Umbilical cord (tissue), 1 donor: ENCODE measurements at regions not wholly inside any gene's neighbourhood (a gene's known extent, or its start where the extent isn't known, plus 50 kb on each side); places are given as distances from the start of the nearest gene placed in this dataset.
"Not testable (repeated sequence)": the region's sequence is repeated elsewhere in the genome, so short reads cannot be mapped to it uniquely, and the experiment has no call there.

Experiments used
- DNase-seq: peaks from one replicate; pipeline ENCODE4 v3.0.0-alpha.2; 2015; ENCODE audit warnings: low spot score

DNA sequence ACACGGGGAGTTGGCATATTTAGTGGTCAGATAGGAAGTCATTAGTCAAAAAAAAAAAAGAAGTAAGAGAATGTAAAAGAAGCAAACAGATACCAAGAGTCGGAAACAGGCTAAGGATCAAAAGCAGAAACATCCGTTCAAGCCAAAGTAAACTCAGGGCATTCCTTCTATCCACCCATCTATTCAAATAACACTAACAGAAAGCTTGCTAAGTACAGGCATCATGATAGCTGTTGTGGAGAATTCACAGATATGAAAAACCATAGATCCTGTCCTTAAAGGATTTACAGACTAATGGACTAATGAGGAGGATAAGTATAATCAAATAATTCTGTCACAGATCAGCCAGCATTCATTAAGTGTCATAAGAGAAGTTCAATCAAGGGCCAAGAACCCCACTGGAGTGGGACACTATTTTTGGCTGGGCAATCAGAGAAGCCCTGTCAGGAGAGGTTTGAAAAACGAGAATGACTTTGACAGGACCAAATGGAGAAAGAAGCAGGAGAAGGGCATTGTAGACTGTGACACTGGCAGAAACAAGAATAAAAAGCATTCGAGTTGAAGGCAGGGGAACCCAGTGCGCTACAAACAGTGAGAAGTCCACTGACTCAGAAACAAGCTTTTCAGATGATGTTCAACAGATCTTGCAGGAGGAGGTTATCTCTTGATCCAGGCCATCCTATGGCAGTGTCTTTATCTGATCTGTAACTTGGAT is 154.2 kb upstream of the TSLP start:
- DNase-seq = peak; percentile 36

DNA sequence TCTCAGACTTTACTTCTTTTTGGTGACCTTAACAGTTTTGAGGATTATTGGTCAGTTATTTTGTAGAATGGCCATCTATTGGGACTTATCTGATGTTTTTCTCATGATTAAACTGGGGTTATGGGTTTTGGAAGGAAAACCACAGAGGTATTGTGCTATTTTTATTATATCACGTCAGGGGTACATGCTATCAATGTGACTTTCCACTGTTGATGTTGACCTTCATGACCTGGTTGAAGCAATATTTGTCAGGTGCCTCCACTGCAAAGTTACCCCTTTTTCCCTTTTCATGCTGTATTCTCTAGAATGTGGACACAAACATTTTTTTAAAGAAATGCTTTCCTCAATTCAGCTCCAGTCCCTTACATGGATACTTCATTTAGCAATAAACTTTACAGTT is 152.8 kb upstream of the TSLP start:
- no peak for DNase-seq

DNA sequence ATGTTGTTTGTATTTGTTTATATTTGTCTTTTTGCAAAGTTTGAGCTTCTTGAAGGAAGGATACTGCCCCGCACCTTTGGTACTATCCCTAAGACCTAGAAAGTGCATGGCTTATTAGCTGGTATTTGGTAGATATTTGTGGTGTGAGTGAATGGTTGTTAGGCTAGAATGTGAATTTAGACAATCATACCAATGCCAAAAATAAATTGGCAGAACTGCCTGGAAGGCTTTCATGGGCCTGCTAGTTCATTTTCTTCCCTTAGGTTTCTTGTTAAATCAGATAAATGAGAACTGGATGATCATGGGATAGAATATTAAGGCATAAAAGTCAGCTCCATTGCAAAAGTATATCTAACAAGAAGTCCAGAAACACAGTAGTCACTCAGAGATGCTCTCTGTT is 147.5 kb upstream of the TSLP start:
- DNase-seq = no peak

DNA sequence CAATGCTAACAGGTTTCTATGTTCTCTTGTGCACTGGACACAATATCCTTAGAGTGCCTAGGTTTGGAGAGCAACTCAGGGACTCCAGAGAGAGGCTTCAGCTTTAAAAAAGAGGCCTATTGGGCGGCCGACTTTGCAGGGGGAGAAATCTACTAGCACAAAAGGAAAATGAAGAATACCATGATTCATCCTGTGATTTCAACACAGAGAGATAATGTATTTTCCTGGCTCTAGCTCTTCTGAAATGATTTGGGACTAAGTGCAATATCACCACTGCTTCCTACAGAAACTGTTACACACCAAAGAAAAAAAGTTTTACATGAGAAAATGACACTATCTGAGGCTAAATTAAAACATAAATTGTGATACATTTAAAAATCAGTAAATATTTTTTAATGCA is 146.1 kb upstream of the TSLP start:
- DNase-seq = peak; percentile 5

- no peak for DNase-seq
Observed at GRCh38 chr5:110925916-110926315, 145.6 kb upstream of the TSLP start.

- DNase-seq = no peak
Observed at GRCh38 chr5:110932755-110933488, 138.6 kb upstream of the TSLP start.

- DNase-seq = no peak
Observed at GRCh38 chr5:110940136-110940535, 131.4 kb upstream of the TSLP start.

GRCh38 chr5:110945874-110946436 is 125.6 kb upstream of the TSLP start:
- DNase-seq = no peak

- no peak for DNase-seq
Observed at GRCh38 chr5:110951373-110951791, 120.1 kb upstream of the TSLP start.

DNA sequence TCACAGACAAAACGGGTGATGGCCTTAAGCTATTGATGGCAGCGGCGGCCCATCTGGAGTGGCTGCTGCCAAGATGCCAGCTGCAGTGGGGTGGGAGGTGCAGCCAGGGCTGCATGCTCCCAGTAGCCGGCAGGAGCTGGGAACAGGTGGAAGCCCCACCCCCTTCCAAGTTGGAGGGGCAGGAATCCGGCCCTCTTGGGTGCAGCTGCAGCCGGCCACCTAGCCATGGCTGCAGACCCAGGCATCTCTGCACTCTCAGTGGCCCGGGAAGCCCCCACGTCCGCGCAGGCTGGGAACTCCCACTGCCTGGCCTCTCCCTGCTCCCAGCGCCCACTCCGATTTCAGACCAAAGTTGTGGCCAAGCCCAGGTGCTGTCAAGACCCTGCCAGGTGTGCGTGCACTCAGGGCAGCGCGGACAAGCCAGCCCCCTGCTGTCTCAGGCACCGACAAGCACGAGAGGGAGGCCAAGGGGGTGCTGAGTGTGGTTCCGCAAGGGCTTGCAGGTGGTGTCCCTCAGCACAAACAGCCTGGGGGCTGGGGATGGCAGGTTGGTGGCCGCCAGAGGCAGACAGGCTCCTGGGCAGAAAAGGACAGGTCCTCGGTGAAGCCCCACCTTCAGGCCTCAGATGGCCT is 115.1 kb upstream of the TSLP start:
- no peak for DNase-seq

DNA sequence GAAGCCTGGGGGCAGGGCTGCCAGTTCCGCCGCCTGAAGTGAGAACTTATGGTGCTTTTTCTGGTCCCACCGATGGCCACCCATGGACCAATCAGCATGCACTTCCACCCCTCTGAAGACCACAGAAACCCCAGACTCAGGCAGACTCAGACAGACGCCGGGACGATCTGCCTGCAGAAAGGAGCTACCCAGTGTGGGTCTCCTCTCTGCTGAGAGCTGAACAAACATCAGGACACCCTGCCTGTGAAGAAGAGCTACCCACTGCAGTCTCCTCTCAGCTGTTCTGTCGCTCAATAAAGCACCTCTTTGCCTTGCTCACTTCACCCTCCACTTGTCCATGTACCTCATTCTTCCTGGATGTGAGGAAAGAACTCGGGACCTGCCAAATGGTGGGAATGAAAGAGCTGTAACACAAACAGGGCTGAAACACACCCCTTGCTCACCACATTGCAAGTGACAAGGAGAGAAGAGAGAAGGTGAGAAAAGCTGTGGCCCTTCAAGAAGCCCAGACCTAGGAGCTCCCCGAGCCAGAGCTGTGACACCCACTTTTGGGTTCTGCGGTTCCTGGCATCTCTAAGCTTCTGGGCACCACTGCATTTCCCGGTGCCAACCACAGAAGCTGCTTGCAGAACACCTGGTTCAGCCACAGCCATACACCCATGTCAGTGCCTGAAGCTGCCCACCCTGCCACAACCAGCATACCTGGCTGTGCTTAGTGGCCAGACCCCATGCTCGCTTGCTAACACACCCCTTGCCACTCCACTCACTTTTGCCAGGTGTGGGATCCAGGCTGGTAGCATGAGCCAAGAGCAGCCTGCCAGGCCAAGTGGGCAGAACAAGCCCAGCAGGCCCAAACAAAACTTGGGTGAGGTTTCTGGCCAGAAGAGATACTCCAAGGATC is 114.3 kb upstream of the TSLP start:
- no peak for DNase-seq

- DNase-seq = no peak
Observed at GRCh38 chr5:110957934-110958333, 113.6 kb upstream of the TSLP start.

DNA sequence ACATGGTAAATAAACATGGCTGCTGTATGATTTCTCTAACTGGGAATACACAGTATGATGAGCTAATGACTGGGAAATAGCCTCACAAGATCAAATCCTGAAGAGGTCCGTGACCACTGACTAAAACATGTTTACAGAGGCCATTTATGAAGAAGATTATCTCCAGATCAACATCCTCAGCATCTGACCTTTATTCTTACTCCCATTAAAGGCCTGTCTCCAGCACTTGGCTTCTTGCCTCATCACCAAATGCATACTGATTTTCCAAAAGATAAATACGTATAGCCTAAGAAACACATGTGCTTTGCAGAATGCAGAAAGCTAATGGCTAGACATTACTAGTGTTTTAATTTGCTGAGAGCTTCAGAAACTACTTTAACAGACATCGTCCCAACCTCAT is 108.0 kb upstream of the TSLP start:
- no peak for DNase-seq

DNA sequence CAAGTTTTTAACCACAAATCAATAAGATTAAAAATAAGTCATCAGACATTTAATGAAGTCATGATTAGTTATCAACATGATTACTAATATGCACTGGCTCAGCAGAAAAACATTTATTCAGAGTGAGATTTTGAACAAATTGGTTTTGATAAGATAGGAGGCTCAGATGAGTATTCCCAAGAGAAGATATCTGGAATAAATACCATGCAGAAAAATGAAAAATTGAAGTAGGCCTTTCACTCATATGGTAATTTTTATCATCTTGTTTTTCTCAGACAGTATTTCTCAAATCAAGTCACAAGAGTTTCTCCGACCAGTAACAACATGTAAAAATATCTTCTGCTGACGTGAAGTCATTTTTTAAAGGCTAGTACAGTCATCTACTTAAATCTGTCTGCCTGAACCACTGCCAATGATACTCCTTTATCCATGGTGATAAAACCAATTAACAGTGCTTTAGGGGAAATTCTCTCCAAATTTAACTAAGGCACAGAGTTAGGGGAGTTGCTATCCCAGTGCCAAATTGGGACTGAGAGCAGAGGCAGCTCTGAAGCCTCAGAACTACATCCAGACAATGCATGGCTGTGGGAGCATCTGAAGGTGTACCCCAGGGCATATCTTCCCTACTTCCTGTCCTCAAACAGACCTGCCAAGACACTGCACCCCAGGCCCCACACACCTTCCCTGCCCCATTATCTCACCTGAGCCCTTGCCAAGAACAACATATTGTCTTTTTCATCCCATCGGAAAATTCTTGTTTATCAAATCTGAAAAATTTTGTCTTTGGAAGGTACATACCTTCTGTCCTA is 105.5 kb upstream of the TSLP start:
- DNase-seq = peak; percentile 8

GRCh38 chr5:110968246-110969005 is 103.1 kb upstream of the TSLP start:
- DNase-seq = no peak

DNA sequence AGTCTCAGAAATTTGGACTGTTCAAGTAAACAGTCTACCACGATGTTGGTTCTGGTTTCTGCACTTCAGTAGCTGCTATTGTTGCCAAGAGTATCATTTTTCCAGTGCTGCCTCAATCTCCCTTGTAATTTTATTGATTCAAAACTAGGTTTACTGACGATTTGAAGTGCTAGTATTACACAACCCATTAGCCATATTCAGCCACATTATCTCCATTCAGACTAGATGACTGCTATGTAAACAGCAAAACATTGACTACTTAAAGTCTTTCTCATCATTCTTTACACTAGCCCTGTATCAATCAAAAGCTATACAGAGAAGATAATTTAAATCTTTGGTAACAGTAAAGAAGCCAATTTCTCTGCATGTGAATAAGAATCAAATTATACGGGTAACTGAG is 102.0 kb upstream of the TSLP start:
- no peak for DNase-seq

DNA sequence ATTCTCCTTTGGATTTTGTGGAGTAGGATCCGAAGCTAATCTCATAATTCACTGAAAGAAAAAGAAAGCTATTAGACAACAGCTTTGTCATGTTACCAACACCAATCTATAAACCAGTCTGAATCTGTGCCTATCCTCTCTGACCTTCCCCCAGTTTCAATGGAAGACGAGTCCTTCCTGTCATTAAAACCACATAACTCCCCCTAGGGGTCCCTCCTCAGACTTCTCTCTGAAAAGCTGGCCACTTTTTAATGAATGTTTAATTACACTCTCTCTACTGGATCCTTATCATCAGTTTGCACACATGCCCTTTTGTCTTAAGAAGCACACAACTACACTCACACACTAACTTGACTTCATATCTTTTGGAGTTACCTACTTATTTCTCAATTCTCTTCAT is 98.0 kb upstream of the TSLP start:
- DNase-seq = no peak

- no peak for DNase-seq
Observed at GRCh38 chr5:110977915-110978314, 93.6 kb upstream of the TSLP start.

DNA sequence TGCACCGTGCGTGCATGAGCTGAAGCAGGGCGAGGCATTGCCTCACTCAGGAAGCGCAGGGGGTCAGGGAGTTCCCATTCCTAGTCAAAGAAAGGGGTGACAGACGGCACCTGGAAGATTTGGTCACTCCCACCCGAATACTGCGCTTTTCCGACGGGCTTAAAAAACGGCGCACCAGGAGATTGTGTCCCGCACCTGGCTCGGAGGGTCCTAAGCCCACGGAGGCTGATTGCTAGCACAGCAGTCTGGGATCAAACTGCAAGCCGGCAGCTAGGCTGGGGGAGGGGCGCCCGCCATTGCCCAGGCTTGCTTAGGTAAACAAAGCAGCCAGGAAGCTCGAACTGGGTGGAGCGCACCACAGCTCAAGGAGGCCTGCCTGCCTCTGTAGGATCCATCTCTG is 85.6 kb upstream of the TSLP start:
- DNase-seq = not testable (repeated sequence)

- not testable (repeated sequence) for DNase-seq
Observed at GRCh38 chr5:110987573-110987972, 83.9 kb upstream of the TSLP start.
